ENCODE measurements at regions not wholly inside any gene's neighbourhood (a gene's known extent, or its start where the extent isn't known, plus 50 kb on each side); places are given as distances from the start of the nearest gene placed in this dataset.

- TF ChIP-seq CTCF (conservative IDR thresholded peaks at IDR 0.05; ENCODE audit: low read length) (no peak), EZH2phosphoT487 (IDR thresholded peaks at IDR 0.05; ENCODE audit: borderline replicate concordance) (no peak)
Measured at GRCh38 chr13:107295416-107296140, 727.6 kb upstream of the ARGLU1 start.
